UCSD-AML1 (cell line): ENCODE measurements at regions not wholly inside any gene's neighbourhood (a gene's known extent, or its start where the extent isn't known, plus 50 kb on each side); places are given as distances from the start of the nearest gene placed in this dataset.

Source experiments
- DNase-seq: peaks from one replicate; lab custom pipeline; 2025; ENCODE audit not compliant: unreplicated experiment; lab: John Stamatoyannopoulos, UW

GRCh38 chr3:150172356-150172755 lies 201.7 kb upstream of the PFN2 start:
- no peak for DNase-seq

DNA sequence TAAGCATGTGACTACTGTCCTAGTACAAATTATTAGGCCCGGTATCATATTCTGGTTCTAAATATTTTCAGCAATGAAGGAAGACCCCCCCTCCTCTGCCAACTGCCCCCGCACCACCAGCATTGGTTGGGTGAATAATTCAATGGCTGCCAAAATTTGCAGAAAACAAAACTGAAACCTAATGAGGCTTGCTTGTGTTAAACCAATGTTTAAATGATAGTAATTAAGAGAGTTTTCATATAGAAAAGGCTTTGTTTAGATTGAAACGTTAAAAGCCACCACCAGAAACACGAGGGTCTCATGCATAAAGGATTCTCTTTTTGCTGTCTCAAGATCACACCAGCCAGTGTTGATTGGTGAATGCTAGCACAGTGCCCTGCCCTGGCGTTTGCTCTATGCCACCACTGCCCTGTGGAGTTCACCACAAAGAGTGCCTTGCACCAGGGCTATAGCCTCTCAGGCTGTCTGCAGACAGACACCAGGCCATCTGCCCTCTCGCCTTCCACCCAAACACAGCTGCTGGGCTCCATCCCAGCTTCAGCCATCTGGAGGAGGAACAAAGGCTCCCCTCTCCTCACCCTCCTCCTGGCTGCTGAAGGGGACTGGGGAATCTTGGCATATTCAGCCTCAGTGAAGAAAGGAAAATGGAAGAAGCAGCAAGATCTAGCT lies 200.3 kb upstream of the PFN2 start:
- DNase-seq: no peak

GRCh38 chr3:150169330-150169940 lies 198.7 kb upstream of the PFN2 start:
- no peak for DNase-seq

- no peak for DNase-seq
These were observed 198.0 kb upstream of the PFN2 start for GRCh38 chr3:150168698-150169097.

DNA sequence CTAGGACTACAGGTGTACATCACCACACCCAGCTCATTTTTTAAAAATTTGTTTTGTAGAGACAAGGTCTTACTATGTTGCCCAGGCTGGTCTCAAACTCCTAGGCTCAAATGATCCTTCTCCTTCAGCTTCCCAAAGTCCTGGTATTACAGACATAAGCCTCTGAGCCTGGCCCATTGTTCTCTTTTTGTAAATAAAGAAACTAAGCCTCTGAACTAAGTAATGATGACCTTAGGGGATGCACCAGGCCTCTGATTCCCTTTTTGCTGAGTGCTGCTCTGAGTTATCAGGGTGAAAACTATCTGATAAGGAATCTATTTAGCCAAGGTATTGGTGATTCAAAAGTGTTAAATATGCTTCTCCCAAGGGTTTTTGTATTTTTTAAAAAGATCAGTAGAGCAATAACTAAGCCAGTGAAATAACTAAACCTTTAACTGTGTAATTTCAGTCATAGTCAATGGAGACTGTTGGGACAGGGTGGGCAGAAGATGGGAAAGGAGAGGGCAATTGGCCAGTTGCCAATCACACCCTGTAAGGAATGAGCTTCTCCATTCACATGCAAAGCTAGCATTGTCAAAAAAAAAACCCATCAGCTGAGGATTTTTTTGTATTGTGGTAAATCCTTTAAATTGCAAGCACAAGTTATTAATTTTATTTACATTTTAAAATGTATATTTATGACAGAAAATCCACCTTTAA lies 194.8 kb upstream of the PFN2 start:
- DNase-seq: no peak

GRCh38 chr3:150161011-150161410 lies 190.3 kb upstream of the PFN2 start:
- DNase-seq: no peak

- DNase-seq: no peak
These were observed 188.4 kb upstream of the PFN2 start for GRCh38 chr3:150158943-150159625.

DNA sequence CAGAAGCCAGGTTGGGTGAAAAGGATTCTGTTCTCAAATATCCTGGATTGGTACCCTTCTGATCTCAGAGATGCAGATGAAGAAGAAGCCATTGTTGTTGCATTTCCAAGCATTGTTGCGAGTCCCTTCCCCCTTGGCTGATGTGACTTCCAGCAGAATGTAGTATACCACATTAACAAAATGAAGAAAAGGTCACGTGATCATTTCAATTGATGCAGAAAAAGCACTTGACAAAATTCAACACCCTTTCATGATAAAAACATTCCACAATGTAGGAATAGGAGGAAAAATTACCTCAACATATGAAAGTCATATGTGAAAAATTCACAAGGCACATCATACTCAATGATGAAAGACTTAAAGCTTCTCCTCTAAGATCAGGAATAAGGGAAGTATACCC lies 181.9 kb upstream of the PFN2 start:
- DNase-seq: no peak

DNA sequence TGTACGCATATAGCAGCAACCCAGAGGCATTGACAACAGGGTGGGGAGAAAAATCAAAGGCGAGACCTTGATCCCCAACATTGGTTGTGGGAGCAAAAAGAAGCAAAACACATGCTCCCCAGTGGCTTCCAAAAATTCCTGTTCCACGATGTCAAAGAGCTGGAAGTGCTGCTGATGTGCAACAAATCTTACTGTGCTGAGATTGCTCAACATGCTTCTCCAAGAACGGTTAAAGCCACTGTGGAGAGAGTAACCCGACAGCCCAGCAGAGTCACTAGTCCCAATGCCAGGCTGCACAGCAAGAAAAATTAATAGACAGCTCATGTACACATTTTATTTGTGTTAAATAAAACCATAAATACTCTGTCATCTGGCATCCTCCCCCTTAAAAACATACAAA lies 179.9 kb upstream of the PFN2 start:
- no peak for DNase-seq

DNA sequence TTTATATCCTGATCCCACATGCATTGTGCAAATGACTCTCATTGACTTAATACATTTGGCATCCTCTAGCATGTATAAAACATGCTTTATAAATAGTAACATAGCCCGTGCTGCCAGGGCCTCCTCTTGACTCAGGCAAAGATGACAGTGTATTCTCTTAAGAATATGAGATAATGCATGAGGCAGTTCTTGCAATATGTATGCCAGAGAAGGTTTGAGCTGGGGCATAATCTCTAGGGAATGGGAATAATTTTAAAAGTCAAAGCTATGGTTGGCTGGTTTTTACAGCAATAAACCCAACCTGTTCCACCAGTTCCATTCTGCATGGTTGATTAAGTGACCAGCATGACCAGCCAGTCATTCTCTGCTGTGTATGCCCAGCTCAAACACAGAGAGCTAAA lies 179.0 kb upstream of the PFN2 start:
- DNase-seq: no peak

DNA sequence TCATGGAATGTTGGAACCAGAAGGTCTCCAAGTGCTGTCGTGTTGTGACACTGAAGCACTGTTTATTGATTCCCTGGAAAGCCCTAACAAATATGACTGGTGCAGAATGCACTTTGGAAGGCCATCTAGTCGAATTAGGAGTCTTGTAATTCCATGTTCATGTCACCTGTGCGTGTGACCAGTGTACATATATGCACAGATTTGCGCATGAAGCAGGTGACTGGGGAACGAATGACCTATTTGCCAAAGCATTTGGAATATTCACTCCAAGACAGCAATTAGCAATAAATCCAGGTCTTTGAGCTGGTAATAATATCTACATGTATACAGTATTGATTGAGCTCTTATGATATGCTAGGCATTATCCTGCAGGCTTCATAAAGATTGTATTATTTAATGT lies 177.5 kb upstream of the PFN2 start:
- DNase-seq: no peak

DNA sequence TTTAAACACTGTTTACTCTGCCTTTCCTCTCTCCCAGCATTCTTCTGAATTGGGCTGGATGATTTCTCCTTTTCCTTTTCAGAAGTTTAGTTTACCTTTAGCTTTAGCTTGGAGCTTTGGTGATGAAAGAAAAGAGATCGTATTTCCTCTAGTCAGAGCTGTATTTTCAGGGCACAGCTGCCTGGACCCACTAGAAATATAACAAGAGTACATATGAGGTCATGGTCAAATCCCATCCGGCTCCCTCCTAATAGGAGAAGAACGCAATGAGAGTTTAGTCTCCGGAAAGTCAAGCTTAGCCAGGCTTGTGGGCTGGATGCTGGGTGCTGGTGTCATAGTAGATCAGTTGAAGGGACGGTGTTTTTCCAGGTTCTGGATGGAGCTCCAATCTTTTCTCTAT lies 177.1 kb upstream of the PFN2 start:
- DNase-seq: no peak

- no peak for DNase-seq
These were observed 176.5 kb upstream of the PFN2 start for GRCh38 chr3:150146991-150147761.

DNA sequence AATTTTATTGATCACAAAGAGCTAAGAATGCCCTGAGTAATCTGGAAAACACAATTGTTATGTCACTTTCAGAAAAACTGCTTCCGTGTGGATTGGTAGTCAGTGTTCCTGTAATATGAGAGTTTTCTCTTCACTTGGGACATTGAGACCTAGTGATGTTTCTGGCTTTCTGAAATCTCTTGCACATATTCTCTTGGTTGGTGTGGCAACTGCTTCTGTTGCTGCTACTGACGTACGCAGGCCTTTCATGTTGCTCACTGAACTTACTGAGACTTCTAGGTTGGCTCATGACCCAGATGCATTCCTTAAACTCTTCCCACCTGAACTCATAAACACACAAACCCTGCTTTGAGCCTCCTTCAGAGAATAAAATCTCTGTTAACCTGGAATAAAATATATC lies 175.0 kb upstream of the PFN2 start:
- no peak for DNase-seq

DNA sequence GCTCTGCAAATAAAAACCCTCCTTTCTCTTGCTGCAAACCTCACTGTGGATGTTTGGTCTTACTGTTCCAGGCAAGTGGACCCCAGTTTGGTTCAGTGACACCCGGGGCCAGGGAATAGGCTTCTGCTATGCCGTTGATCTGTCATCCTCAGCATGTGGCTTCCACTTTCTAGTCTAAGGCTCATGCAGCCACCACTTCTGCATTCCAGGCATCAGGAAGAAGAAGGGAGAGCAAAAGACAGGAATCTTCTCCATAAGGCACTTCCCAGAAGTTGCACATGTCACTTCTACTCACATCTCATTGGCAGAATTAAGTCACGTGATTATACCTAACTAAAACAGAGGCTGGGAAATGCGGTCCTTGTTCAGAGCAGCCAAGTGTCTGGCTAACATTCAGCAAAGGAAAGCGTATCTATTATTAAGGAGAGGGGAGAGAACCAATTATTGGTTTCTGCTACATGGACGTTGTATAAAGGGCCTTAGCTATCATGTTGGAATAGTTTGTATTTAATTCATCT lies 173.6 kb upstream of the PFN2 start:
- DNase-seq: no peak

GRCh38 chr3:150142936-150143335 lies 172.2 kb upstream of the PFN2 start:
- DNase-seq: no peak

- no peak for DNase-seq
These were observed 171.2 kb upstream of the PFN2 start for GRCh38 chr3:150141790-150142326.

DNA sequence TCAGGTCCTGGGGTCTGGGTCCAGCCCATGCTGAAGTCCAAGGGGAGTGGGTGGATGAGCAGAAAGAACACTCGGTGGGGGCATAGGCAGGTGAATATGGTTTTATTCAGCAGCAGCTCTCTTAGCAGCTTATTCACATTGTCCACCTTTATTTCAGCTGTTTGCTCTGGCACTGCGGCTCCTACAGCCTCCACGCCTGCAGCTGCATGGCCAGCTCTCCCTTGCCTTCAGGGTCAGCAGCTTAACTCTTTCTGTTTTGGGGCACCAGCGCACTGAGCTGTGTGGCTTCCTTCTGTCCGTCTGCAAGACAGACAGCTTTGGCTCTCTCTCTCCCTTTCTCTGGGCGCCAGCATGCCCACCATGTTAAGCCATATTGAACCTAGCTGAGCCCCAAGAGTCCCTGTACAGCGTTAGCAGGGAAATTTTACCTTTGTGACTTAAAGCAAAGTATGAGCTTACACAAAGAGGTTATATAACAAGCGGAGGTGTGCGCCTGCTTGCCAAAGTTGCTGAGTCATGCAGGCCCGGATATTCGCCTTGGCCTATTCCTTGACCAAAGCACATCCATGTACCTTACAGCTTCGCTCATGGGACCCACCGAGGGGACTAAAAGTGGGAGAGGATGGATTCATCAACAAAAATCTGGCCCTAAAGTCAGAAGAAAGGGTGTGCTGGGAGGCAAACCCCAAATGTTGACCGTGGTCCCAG lies 170.1 kb upstream of the PFN2 start:
- no peak for DNase-seq

DNA sequence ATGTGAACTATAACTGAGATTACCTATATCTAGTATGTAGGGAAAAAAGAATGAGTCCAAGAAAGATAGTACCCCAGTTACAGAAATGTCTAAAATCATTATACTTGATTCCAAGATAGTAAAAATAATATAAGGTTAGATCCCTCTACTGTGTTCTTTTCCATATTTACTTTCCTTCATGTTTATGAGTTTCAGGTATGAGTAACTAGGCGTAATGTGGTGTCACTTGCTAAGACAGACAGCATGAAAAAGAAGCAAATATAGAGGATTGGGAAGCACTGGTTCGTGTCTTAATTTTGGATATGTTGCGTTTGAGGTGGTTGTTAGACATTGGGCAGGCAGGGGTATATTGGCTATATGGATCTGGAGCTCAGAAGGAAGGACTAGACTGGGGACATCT lies 168.1 kb upstream of the PFN2 start:
- no peak for DNase-seq

DNA sequence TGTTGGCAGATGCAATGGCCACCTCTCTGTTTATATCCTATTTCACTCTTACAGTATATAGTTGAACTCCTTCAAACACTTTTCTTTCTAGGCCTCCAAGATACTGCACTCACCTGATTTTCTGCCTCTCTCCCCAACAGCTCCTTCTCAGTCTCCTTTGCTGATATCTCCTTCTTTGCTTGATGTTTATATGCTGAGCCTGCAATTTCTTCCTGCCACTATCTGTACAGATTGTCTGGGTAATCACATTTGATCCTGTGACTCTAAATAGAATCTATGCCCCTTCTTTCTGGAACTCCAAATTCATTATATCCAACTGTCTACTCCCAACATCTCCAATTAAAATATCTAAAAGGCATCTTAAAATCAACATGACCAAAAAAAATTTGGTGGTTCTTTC lies 165.5 kb upstream of the PFN2 start:
- no peak for DNase-seq
